ENCODE measurements at regions not wholly inside any gene's neighbourhood (a gene's known extent, or its start where the extent isn't known, plus 50 kb on each side); places are given as distances from the start of the nearest gene placed in this dataset.

DNA sequence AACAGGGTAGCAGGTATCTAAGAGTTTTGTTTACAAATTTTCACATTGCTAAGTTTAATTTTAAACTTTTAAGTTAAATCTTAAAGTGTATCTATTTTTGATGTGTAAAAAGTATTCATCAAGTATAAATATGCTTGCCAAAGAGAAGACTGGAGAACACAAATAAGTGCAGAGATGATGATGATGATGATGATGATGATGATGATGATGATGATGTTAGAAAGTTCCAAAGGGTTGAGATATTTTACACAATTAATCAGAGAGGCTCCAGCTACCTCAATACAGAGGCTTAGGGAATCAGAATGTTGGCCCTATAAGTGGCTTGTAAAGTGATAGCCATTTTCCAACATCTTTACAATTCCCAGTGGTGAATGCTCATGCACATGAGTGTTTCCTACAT lies 209.0 kb upstream of the NPVF start:
- POLR2A ChIA-PET = no interaction called here
- Histone ChIP-seq H3K79me2 (ENCODE audit: control insufficient read depth, insufficient read depth, low read length) (no peaks in the 10 kb centered on the region), H3K27me3 (ENCODE audit: control insufficient read depth in 2 of 2, insufficient read depth in 2 of 2, low read length in 2 of 2) (no peaks in the 10 kb centered on the region), H3K9me3 (replicated peaks; ENCODE audit: control insufficient read depth, insufficient read depth, low read length) (no peaks in the 10 kb centered on the region), H3K4me1 (ENCODE audit: control insufficient read depth, extremely low read depth, insufficient read depth, low read length) (no peaks in the 10 kb centered on the region), H4K20me1 (replicated peaks; ENCODE audit: control insufficient read depth, extremely low read depth, insufficient read depth, low read length) (no peaks in the 10 kb centered on the region), H3K4me3 (replicated peaks in 1 of 3; ENCODE audit: insufficient read depth in 1 of 3, low read depth in 1 of 3, low read length in 3 of 3) (no peak overlapping the region), H3K36me3 (ENCODE audit: control insufficient read depth in 2 of 2, extremely low read depth in 1 of 2, insufficient read depth in 2 of 2, low read length in 2 of 2) (no peaks in the 10 kb centered on the region), H3K9me1 (replicated peaks; ENCODE audit: control insufficient read depth, extremely low read depth, insufficient read depth, low read length) (no peaks in the 10 kb centered on the region), H2AFZ (ENCODE audit: low read depth, low read length) (no peak overlapping the region), H3K27ac (ENCODE audit: insufficient read depth, low read depth, low read length) (no peak overlapping the region), H3K4me2 (ENCODE audit: insufficient read depth, low read length) (no peak overlapping the region), H3K9ac (replicated peaks; ENCODE audit: extremely low read depth, insufficient read depth, low read length) (no peak overlapping the region)
- TF ChIP-seq EZH2 (IDR thresholded peaks at IDR 0.05; ENCODE audit: borderline replicate concordance, low read depth, low read length, severe bottlenecking) (no peak), MYC (IDR thresholded peaks at IDR 0.05; ENCODE audit: low read depth, low read length) (no peak), JUN (IDR thresholded peaks at IDR 0.05; ENCODE audit: borderline replicate concordance, insufficient read depth, insufficient read length, low read depth) (no peak), CTCF (IDR thresholded peaks at IDR 0.05; ENCODE audit: extremely low read depth in 1 of 2, insufficient read depth in 1 of 2, low read depth in 1 of 2, low read length in 2 of 2) (no peak), POLR2A (IDR thresholded peaks at IDR 0.05; ENCODE audit: low read depth, low read length) (no peak), FOS (IDR thresholded peaks at IDR 0.05; ENCODE audit: borderline replicate concordance, insufficient read depth, low read length) (no peak), GATA2 (IDR thresholded peaks at IDR 0.05; ENCODE audit: insufficient read depth, insufficient read length, low read depth, low read length) (no peak), POLR2AphosphoS5 (IDR thresholded peaks at IDR 0.05; ENCODE audit: insufficient read depth, low read depth, low read length) (no peak)
- TF ChIP-seq, protein P1, sequence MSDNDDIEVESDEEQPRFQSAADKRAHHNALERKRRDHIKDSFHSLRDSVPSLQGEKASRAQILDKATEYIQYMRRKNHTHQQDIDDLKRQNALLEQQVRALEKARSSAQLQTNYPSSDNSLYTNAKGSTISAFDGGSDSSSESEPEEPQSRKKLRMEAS (IDR thresholded peaks at IDR 0.05; ENCODE audit: insufficient read depth, insufficient read length) = no peak
- no TSS peak for BruUV-seq (replicated peaks)
- intact Hi-C loops (cut with micrococcal nuclease) = no loop called here
- FAIRE-seq = no peak
- CTCF ChIA-PET = no interaction called here
- dilution Hi-C loops (cut with MboI; ENCODE audit: extremely low pct_ligation_motif_present, low sequenced_read_pairs) = no loop called here
- no peak for DNase-seq (ENCODE audit: low read depth, low spot score)
